Uterus (tissue), 2 donors: ENCODE measurements at regions not wholly inside any gene's neighbourhood (a gene's known extent, or its start where the extent isn't known, plus 50 kb on each side); places are given as distances from the start of the nearest gene placed in this dataset.

Source experiments
- CTCF ChIP-seq, 4 experiments: fragments of 200-600 bp in 2 of 4; fragments of 450-650 bp in 2 of 4; sonication (generic) in 2 of 4; IDR thresholded peaks; one replicate each; pipeline ENCODE4 v1.5.1; 2016 to 2019; ENCODE audit warnings: antibody characterized with exemption in 4 of 4, mild to moderate bottlenecking in 2 of 4, moderate library complexity in 1 of 4
- POLR2A ChIP-seq, 2 donors: fragments of 450-650 bp; IDR thresholded peaks; one replicate each; pipeline ENCODE4 v1.6.1; 2016; ENCODE audit warnings: antibody characterized with exemption in 2 of 2, mild to moderate bottlenecking in 1 of 2, moderate library complexity in 1 of 2

- no peak for TF ChIP-seq CTCF (IDR thresholded peaks at IDR 0.05)
- no peak for TF ChIP-seq POLR2A (IDR thresholded peaks at IDR 0.05)
Observed at GRCh38 chr12:67040861-67041137, 228.4 kb upstream of the CAND1 start.
